Activated CD8-positive, alpha-beta memory T cell treated with anti-CD3 and anti-CD28 coated beads, Interleukin-2, amount 50 U/mL, for 1 hour (primary cell): ENCODE measurements at regions not wholly inside any gene's neighbourhood (a gene's known extent, or its start where the extent isn't known, plus 50 kb on each side); places are given as distances from the start of the nearest gene placed in this dataset.
"Not testable (repeated sequence)": the region's sequence is repeated elsewhere in the genome, so short reads cannot be mapped to it uniquely, and the experiment has no call there.

Experiments used
- DNase-seq: peaks from one replicate; pipeline ENCODE4 v3.0.0-alpha.2; 2020; ENCODE audit errors: extremely low read depth

DNA sequence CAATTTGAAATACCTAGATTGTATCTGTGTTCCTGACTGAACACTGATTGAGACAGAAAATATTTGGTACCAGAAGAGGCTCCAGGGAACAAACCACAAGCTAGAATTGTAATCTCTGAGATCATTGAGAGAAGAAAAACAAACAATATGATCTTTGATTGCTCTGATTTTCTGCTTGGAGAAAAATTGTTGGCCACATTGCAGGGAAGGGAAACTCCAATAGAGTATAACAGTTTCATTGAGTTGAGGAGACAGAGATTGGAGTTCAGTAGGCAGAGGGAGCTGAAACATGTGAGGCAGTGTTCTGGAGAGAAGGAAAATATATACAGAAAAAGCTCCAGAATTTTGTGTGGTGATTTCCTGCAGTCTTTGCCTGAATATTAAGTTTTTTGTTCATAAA is 158.2 kb downstream of the C4orf33 start:
- DNase-seq: no peak

GRCh38 chr4:129254526-129254925 is 158.6 kb downstream of the C4orf33 start:
- no peak for DNase-seq

DNA sequence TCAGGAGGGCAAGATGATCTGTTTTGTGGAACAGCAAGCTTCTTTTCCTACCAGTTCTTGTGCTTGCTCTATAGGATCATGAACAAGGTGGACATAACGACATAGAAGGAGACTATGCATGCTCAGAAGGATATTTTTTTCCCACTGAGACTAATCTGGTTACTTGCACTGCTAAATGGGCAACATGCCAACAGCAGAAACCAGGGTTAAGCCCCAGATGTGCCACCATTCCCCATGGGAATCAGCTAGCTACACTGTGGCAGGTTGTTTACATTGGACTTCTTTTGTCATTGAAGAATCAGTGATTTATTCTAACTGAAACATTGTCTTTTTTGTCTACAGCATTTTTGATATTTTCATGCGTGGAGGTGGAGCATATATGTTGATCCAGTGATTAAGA is 165.6 kb downstream of the C4orf33 start:
- DNase-seq: no peak

DNA sequence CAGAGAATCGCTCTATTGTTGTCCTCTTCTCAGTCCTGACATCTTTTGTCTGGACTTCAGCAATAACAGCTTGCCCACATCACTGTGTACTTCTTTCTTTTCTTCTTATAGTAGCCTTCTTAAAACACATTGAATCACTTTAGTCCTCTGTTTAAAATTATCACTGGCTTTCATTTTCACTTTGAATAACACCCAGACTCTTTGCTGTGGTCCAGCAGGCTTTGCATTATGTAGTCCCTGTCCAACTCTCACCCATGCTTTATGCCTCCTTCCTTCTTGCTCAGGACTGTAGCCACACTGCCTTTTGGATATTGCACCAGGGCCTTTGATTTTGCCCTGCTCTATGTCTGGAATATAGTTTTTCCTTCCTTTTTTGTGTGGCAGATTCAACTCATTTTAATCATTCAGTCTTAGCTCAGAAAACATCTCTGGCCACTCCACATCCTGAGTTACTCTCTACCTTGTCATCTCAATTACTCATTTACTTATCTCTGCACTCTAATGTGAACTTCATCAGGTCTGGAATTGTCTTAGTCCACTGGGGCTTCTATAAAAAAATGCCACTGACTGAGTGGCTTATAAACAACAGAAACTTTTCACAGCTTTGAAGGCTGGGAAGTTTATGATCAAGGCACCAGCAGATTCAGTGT is 168.2 kb downstream of the C4orf33 start:
- DNase-seq: no peak

DNA sequence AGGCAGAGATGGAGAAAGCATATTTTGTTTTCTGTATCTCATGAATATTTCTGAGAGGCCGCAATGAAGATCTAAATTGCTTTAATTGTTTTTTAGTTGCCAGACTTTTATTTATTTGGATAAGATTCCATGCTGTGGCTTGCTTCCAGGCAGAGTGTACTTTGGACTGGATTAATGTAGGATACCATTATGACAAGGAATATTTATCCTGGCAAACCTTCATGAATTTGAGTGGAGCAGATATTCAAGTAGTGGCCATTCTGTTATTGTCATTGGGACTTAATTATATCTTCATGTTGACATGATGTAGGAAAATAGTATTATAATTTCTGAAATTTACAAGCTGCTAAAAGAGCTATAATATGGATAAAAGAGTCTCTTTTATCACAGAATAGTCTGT is 182.9 kb downstream of the C4orf33 start:
- no peak for DNase-seq

DNA sequence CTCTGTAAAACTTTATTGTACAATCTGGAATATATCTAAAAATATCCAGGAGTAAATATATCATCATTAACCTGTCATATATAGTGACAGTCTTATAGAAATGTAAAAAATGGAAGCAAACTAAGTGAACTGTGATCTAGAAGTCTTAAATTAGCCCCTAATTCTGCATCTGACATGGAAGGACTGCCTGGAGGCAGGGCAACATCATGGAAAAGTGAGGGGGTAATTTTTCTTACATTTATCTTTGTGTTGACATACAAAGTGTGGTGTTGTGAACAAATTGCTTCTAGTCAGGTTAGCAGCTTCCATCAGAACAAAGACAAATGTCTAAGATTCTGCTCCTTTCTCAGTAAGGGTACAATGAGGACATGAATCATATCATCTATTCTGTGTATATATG is 186.3 kb downstream of the C4orf33 start:
- no peak for DNase-seq

GRCh38 chr4:129292194-129292593 is 196.2 kb downstream of the C4orf33 start:
- not testable (repeated sequence) for DNase-seq

GRCh38 chr4:129314781-129315180 is 218.8 kb downstream of the C4orf33 start:
- no peak for DNase-seq

- DNase-seq: no peak
Measured at GRCh38 chr4:129322920-129323319, 227.0 kb downstream of the C4orf33 start.

- no peak for DNase-seq
Measured at GRCh38 chr4:129323658-129324057, 227.7 kb downstream of the C4orf33 start.

DNA sequence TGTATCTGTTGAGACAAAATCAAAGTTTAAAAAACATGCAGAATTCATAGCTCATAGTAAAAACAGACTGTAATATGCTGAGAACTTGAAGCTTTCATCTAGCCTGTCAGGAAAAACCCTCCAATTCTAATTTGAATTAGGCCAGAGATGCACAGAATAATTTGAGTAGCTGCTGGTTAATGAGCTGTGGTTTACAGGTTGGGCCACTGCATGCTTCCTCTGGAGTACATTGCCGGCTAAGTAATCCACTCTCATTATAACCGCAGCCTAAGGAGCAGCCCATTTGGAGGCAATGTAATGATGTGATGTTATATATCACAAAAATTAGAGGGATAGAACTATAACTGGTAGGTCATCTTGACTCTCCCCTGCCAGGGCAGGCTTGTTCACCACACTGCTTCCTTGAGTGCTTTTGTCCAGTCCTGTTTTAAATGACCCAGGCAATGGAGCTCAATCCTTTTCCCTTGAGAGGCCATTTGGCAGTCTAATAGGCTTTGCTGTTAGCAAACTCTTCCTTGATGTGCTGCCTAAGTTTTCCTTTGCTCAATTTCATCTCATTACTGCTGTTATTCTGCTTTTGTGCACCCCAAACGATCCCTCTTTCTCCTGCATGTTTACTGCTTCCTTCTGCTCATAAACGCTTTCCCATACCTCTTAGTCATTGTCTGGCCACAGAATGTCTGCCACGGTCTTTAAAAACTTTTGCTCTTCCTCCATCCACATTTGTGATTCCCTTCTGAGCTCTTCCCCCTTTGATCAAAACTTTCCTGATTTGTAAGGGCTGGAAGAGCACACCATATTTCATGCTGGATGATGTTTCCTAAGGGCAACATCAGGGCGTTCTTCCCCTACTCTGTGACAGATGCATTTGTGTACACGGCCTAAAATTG is 230.9 kb downstream of the C4orf33 start:
- DNase-seq: no peak

DNA sequence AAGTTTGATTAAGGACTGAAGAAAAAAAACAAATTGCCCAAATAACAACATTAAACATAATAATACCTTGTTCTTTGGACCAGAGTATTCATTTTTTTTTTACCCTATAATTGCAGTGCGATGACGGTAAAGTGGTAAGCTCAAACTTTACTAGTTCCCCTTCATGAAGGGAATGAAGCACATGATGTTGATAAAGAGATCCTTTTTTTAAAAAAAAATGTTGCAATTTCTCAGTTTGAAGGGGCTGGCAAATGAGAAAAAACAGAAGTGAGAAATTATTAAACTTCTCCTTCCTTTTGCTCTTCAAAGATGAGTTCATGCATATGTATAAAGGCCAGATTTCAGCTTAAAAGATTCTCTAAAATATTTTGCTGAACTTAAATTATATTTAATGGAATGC is 231.7 kb downstream of the C4orf33 start:
- no peak for DNase-seq

DNA sequence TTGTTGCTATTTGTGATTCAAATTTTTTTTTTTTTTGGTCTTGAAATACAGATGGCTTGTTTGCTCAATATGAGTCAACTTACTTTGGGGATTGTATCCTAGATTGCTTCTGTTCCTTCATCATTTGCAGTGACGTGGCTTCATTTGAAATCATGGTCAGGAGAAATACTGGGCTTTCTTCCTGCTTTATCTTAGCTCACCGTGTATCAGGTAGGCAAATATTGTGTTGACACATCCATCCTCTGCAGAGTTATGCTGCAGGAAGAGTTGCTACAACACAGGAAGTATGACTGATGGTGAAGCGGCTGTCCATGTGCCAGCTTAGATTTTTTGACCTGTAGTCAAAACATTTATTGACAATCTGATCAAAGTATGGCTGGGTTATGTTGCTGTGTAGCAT is 232.2 kb downstream of the C4orf33 start:
- no peak for DNase-seq

- no peak for DNase-seq
Measured at GRCh38 chr4:129334136-129334535, 238.2 kb downstream of the C4orf33 start.

GRCh38 chr4:129335276-129335675 is 239.3 kb downstream of the C4orf33 start:
- DNase-seq: no peak

GRCh38 chr4:129335818-129336217 is 239.9 kb downstream of the C4orf33 start:
- DNase-seq: no peak

DNA sequence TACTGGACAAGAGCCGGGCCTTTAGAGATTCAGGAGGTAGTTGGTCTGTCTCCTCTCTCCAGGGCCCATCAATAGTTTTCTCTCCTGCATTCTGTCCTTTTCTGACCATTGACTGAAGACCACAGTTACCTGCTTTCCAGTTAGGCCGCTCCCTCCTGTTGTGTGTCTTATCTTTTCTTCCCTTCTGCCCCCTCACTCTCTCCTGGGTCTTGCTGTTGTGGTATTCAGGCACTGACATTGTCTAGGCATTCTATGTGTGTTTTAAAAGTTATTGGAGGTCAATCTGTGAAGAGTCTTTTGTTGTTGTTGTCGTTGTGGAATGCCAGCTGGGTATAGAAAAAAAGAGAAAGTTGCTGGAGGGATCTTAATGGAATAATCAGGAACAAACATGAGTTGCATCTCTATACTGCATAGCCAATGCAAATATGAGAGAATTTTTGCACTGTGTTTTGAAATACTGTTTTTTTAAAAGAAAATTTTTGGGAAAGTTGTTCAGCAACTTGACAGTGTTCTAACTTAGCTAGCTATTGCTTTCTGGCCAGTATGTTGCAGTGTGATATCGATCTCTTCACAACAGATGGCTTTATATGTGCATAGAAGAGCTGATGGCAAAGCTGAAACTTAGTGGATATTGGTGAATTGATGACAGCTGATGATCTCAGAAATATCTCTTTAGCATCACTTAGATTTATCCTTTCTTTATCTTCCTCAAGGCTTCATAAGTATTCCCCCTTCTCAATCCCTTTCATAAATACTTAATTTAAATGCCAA is 240.7 kb downstream of the C4orf33 start:
- no peak for DNase-seq

DNA sequence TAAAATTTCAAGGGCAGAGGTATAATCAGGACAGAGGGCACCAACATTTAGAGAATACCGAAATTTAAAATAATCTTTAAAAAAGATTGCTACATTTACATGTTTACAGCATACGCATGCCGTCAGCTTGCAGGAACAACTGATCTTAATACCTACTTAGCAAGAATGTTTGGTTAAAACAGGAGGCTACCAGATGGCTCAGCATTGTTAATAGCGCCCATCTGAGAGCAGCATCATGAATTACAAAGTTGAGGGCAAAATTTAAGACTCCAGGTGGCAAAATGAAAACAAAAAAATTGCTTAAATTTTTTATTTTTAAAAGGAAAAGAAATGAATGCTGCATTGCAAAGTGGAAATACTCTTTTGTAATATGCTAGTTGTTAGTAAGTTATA is 241.3 kb downstream of the C4orf33 start:
- no peak for DNase-seq

DNA sequence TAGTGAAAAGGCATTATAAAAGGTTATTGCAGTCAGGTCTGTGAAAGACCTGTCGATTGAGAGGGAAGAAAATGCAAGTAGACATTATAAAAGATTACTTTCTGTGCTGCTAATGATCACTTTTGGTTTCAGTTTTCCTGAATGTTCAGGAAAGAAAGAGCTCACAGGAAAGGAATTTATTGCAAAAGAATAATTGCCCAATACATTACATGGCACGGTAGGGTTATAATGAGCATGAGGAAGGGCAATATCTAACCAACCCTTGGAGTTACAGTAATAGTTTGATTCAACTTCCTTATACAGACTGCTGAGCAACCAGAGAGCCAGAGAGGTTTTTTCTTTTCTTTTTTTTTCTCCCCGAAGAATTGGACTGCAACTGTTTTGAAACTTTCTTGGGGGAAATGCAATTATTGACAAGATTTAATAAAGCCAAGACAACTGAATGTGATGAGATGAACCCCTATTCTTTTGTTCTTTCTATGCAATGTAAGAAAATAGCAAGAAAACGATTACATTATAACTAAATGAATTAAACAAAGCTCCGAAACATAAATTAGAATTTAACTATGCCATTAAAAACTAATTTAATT is 247.0 kb downstream of the C4orf33 start:
- no peak for DNase-seq

- no peak for DNase-seq
Measured at GRCh38 chr4:129344058-129344457, 248.1 kb downstream of the C4orf33 start.

DNA sequence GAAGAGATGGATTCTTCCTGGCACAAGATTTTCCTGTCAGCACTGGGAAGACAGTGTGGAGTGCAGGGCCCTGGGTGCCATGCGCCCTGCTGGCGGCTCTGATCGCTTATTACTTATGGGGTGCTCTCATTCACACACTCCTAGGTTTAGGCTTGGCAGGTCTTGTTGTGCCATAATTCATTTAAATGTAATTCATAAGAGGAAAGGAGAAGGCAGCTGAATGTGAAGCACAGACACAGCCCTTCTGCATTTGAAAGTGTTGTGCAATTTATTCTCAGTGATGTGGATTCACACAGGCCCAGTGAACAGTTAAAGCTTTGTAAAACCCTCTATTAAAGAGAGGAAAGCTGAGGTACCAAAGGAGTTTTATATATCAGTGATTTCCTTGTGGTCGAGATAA is 249.7 kb downstream of the C4orf33 start:
- DNase-seq: no peak

DNA sequence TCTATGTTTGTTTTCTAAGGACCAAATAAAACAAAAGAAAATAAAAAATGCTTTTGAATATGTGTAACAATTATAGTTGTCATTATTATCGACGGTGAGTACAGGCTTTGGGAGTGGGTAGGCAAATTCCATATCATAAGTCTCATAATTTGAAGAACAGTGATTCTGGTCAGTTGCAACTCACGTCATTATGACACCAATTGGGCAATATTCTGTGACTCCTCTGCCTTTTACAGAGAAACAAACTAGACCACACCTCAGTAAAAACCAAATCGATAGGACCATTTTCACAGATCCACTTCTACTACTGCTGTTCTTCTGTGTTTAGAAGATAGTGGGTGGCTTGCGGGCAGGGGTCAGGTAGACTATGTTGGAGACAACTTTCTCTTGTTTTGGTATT is 250.1 kb downstream of the C4orf33 start:
- DNase-seq: no peak
